ENCODE measurements at regions not wholly inside any gene's neighbourhood (a gene's known extent, or its start where the extent isn't known, plus 50 kb on each side); places are given as distances from the start of the nearest gene placed in this dataset.

DNA sequence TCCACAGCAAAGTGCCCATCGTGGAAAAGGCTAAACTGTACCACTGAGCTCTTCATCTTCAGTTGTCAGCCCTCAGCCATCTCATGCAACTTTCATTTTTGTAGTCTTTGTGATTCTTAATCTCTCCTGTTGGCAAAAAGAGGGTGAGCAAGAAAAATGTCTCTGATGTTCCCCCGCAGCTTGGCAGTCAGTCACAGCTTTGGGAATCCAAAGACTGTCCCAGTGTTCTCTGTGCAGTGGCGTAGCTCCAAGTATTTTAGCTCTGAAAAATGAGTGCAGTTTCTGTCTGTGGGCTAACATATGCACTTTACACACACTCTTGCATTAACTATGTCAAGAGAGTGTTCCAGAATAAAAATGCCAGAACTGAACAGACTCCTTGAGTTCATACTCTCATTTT is 372.2 kb downstream of the TMEM232 start:
- H3K36me3 ChIP-seq (ENCODE audit: insufficient read depth) = no peaks in the 10 kb centered on the region
- H3K9ac ChIP-seq = no peak overlapping the region
- H4K20me1 ChIP-seq (ENCODE audit: insufficient read depth) = no peaks in the 10 kb centered on the region
- H3K27ac ChIP-seq = no peak overlapping the region
- no peaks in the 10 kb centered on the region for H3K4me1 ChIP-seq (ENCODE audit: low read depth, poor library complexity, severe bottlenecking)
- TF ChIP-seq, protein P1, sequence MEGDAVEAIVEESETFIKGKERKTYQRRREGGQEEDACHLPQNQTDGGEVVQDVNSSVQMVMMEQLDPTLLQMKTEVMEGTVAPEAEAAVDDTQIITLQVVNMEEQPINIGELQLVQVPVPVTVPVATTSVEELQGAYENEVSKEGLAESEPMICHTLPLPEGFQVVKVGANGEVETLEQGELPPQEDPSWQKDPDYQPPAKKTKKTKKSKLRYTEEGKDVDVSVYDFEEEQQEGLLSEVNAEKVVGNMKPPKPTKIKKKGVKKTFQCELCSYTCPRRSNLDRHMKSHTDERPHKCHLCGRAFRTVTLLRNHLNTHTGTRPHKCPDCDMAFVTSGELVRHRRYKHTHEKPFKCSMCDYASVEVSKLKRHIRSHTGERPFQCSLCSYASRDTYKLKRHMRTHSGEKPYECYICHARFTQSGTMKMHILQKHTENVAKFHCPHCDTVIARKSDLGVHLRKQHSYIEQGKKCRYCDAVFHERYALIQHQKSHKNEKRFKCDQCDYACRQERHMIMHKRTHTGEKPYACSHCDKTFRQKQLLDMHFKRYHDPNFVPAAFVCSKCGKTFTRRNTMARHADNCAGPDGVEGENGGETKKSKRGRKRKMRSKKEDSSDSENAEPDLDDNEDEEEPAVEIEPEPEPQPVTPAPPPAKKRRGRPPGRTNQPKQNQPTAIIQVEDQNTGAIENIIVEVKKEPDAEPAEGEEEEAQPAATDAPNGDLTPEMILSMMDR (conservative IDR thresholded peaks at IDR 0.05; ENCODE audit: low read depth, low read length) = no peak
- H2AFZ ChIP-seq (ENCODE audit: low read depth) = no peak overlapping the region
- H3K79me2 ChIP-seq (ENCODE audit: insufficient read depth, low read depth) = no peaks in the 10 kb centered on the region
- H3K4me2 ChIP-seq = no peak overlapping the region
- H3K4me3 ChIP-seq (IDR thresholded peaks at IDR 0.05; ENCODE audit: insufficient read depth, low read depth, low read length) = no peak overlapping the region
- no peaks in the 10 kb centered on the region for H3K27me3 ChIP-seq (ENCODE audit: insufficient read depth, low read depth)

DNA sequence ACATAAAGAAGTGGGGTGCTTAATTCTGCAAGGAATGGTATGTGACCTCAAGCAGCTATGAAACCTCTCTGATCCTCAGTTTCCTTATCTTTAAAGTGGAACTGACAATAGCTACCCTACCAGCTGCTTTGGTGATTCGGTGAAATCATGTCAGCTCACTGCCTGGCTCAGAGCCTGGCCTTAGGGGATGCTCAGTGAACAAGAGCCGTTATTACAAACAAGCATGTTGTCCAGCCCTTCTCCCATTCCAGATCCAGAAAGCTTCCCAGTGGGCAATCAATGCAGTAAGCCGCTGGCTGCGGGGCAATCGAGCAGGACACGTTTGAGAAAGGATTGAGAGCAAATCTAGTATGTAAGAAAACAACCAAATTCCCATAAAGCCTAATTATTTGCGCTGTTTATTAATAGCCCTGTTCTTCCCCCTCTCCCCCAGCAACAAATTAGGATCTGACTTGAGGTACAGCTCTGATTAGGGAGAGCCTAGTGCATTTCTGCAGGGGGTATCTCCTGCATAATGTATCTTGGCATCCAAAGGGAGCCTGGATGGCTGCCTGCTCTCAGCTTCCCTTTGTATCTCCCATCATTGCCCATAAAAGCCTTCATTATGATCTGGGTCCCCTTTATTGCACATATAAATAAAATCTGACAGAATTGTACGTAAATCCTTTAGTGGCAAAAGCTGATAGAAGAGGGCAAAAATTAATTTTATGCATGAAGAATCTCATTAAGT is 371.4 kb downstream of the TMEM232 start:
- H2AFZ ChIP-seq (ENCODE audit: low read depth) = no peak overlapping the region
- no peaks in the 10 kb centered on the region for H3K79me2 ChIP-seq (ENCODE audit: insufficient read depth, low read depth)
- H3K9ac ChIP-seq = no peak overlapping the region
- no peak overlapping the region for H3K4me3 ChIP-seq (IDR thresholded peaks at IDR 0.05; ENCODE audit: insufficient read depth, low read depth, low read length)
- no peaks in the 10 kb centered on the region for H3K36me3 ChIP-seq (ENCODE audit: insufficient read depth)
- no peak overlapping the region for H3K27ac ChIP-seq
- no peak overlapping the region for H3K4me2 ChIP-seq
- no peaks in the 10 kb centered on the region for H3K4me1 ChIP-seq (ENCODE audit: low read depth, poor library complexity, severe bottlenecking)
- TF ChIP-seq, protein P1 (conservative IDR thresholded peaks at IDR 0.05; ENCODE audit: low read depth, low read length) = no peak
- H3K27me3 ChIP-seq (ENCODE audit: insufficient read depth, low read depth) = no peaks in the 10 kb centered on the region
- no peaks in the 10 kb centered on the region for H4K20me1 ChIP-seq (ENCODE audit: insufficient read depth)

DNA sequence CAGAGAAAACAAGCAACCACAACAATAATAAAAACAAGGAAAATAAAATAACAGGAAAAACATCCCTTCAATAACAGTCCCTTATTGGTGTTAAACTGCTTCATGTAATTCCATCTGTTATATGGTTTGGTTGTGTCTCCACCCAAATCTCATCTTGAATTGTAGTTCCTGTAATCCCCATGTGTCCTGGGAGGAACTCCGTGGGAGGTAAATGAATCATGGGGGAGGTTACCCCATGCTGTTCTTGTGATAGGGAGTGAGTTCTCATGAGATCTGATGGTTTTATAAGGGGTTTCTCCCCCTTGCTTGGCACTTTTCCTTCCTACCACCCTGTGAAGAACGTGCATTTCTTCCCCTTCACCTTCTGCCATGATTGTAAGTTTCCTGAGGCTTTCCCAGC is 369.8 kb downstream of the TMEM232 start:
- Histone ChIP-seq H3K79me2 (ENCODE audit: insufficient read depth, low read depth) (no peaks in the 10 kb centered on the region), H3K27ac (no peak overlapping the region), H3K4me3 (IDR thresholded peaks at IDR 0.05; ENCODE audit: insufficient read depth, low read depth, low read length) (no peak overlapping the region), H2AFZ (ENCODE audit: low read depth) (no peak overlapping the region), H4K20me1 (ENCODE audit: insufficient read depth) (no peaks in the 10 kb centered on the region), H3K9ac (no peak overlapping the region), H3K4me2 (no peak overlapping the region), H3K27me3 (ENCODE audit: insufficient read depth, low read depth) (no peaks in the 10 kb centered on the region), H3K4me1 (ENCODE audit: low read depth, poor library complexity, severe bottlenecking) (no peaks in the 10 kb centered on the region), H3K36me3 (ENCODE audit: insufficient read depth) (no peaks in the 10 kb centered on the region)
- TF ChIP-seq, protein P1 (conservative IDR thresholded peaks at IDR 0.05; ENCODE audit: low read depth, low read length) = no peak

DNA sequence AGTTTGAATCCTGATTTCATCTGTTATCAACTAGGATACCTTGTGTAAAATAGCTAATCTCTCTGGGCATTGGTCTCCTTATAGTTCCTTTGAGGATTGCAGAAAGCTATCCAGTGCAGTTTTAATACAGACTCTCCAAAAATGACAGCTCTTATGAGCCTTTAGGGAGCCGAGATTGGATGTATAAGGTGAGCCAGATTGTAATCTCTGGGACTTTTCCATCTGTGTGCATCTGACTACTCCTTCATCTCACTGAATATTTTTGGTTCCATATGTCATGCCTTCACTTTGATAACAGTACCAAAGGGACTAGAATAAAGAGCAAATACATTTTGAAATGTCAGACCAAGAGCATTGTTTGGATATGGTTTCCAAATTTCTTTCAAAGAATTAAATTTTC is 367.2 kb downstream of the TMEM232 start:
- H3K27ac ChIP-seq = no peak overlapping the region
- TF ChIP-seq, protein P1 (conservative IDR thresholded peaks at IDR 0.05; ENCODE audit: low read depth, low read length) = no peak
- H3K27me3 ChIP-seq (ENCODE audit: insufficient read depth, low read depth) = no peaks in the 10 kb centered on the region
- no peaks in the 10 kb centered on the region for H3K79me2 ChIP-seq (ENCODE audit: insufficient read depth, low read depth)
- no peak overlapping the region for H3K9ac ChIP-seq
- H3K4me2 ChIP-seq = no peak overlapping the region
- no peaks in the 10 kb centered on the region for H3K4me1 ChIP-seq (ENCODE audit: low read depth, poor library complexity, severe bottlenecking)
- H4K20me1 ChIP-seq (ENCODE audit: insufficient read depth) = no peaks in the 10 kb centered on the region
- no peak overlapping the region for H2AFZ ChIP-seq (ENCODE audit: low read depth)
- H3K36me3 ChIP-seq (ENCODE audit: insufficient read depth) = no peaks in the 10 kb centered on the region
- H3K4me3 ChIP-seq (IDR thresholded peaks at IDR 0.05; ENCODE audit: insufficient read depth, low read depth, low read length) = no peak overlapping the region

Measured in KMS-11 (cell line).